Choroid plexus epithelial cell (primary cell): ENCODE measurements at regions not wholly inside any gene's neighbourhood (a gene's known extent, or its start where the extent isn't known, plus 50 kb on each side); places are given as distances from the start of the nearest gene placed in this dataset.

Experiments used
- DNase-seq: peaks from one replicate; pipeline ENCODE4 v3.0.0-alpha.2; 2010; ENCODE audit warnings: low read depth
- H3K4me3 ChIP-seq: 2 replicates; pipeline ENCODE4 v1.5.1; 2011; ENCODE audit warnings: low read depth, mild to moderate bottlenecking, control low read depth, low read length, moderate library complexity
- TF ChIP-seq, protein P1 (sequence below): conservative IDR thresholded peaks from 2 replicates; pipeline ENCODE4 v1.5.1; 2011; ENCODE audit warnings: low read depth, mild to moderate bottlenecking, control low read depth, inconsistent platforms, low read length, moderate library complexity

DNA sequence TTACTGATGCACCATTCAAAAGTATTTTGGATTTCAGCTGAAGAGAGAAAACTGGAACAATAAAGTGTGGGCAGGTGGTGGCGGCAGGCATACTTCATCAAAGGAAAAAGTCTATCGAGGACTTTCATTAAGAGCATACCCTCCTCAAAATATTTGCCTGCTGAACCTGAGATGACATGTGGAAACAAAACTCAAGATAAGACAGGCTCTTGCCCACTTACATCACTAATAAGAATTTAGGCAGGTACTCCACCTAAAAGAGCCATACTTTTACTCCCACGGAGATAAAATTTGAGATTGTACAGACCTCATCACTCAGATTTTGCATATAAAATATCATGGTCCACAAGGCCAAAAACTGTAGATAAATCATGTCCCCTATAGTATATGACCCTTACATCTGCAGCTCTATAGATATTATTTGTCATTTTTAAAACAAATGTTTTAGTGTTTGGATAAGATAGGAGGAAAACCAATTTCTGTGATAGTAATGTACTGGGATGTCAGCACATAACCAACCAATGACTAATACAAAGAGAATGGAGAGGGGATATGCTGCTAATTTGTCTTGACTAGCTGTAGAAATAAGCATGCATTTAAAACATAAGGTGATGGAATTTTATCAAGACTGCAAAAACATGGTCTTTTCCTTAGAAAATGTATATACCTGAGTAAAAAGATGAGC, 730.6 kb upstream of the ZNF608 start:
- TF ChIP-seq, protein P1, sequence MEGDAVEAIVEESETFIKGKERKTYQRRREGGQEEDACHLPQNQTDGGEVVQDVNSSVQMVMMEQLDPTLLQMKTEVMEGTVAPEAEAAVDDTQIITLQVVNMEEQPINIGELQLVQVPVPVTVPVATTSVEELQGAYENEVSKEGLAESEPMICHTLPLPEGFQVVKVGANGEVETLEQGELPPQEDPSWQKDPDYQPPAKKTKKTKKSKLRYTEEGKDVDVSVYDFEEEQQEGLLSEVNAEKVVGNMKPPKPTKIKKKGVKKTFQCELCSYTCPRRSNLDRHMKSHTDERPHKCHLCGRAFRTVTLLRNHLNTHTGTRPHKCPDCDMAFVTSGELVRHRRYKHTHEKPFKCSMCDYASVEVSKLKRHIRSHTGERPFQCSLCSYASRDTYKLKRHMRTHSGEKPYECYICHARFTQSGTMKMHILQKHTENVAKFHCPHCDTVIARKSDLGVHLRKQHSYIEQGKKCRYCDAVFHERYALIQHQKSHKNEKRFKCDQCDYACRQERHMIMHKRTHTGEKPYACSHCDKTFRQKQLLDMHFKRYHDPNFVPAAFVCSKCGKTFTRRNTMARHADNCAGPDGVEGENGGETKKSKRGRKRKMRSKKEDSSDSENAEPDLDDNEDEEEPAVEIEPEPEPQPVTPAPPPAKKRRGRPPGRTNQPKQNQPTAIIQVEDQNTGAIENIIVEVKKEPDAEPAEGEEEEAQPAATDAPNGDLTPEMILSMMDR = no peak
- H3K4me3 ChIP-seq = no peak overlapping the region
- peak; percentile 56 for DNase-seq

GRCh38 chr5:125477586-125477975, 731.1 kb upstream of the ZNF608 start:
- DNase-seq = no peak
- no peak overlapping the region for H3K4me3 ChIP-seq
- TF ChIP-seq, protein P1 = no peak

GRCh38 chr5:125478599-125478998, 732.2 kb upstream of the ZNF608 start:
- H3K4me3 ChIP-seq = no peak overlapping the region
- no peak for DNase-seq
- TF ChIP-seq, protein P1 = no peak

GRCh38 chr5:125480911-125481310, 734.5 kb upstream of the ZNF608 start:
- H3K4me3 ChIP-seq = no peak overlapping the region
- TF ChIP-seq, protein P1 = no peak
- DNase-seq = no peak

- TF ChIP-seq, protein P1 = no peak
- no peak for DNase-seq
- H3K4me3 ChIP-seq = no peak overlapping the region
These were observed 735.3 kb upstream of the ZNF608 start for GRCh38 chr5:125481506-125482465.

DNA sequence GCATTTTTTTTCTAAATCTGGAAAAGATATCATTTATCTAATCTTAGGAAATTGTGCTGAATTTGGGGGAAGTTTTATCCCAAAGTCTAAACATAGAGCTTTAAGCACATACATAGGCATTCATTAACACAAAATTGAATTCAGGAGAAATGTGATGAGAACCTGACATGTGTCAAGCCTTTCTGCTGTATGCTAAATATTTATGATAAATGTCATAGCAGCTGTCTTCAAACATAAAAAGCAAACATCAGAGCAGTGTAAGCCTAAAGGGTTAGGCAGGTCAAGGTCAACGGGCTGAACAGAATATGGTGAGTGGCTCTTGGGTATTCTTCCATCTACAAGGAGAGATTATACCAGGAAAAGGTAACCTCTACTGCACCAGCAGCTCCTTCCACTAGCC, 737.2 kb upstream of the ZNF608 start:
- H3K4me3 ChIP-seq = no peak overlapping the region
- no peak for DNase-seq
- TF ChIP-seq, protein P1 = no peak
